ENCODE measurements at regions not wholly inside any gene's neighbourhood (a gene's known extent, or its start where the extent isn't known, plus 50 kb on each side); places are given as distances from the start of the nearest gene placed in this dataset.
"Not testable (repeated sequence)": the region's sequence is repeated elsewhere in the genome, so short reads cannot be mapped to it uniquely, and the experiment has no call there.

- not testable (repeated sequence) for DNase-seq (ENCODE audit: low read depth)
Observed at GRCh38 chr21:13923175-13923574, 287.6 kb downstream of the LIPI start.

- DNase-seq (ENCODE audit: low read depth) = not testable (repeated sequence)
Observed at GRCh38 chr21:13921455-13921854, 289.3 kb downstream of the LIPI start.

DNA sequence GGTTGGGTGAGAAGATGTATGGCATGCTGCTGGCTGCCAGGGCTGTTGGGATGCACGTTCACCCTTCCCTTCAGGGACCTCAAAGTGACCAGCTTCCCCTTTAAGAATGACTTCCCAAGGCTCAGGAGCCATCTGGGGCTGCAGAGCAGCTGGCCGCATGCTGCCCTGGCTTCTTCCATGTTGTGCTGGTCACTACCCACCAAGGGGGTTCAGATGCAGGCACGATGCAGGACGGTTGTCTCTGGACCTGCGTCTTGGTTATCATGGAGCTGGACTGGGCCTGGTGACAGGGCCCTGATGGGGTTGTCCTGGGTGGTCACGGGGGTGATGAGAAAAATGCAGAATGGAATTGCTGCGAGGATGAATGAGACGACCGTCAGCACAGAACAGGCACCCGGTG lies 297.8 kb downstream of the POTED start:
- DNase-seq (ENCODE audit: low read depth) = not testable (repeated sequence)

DNA sequence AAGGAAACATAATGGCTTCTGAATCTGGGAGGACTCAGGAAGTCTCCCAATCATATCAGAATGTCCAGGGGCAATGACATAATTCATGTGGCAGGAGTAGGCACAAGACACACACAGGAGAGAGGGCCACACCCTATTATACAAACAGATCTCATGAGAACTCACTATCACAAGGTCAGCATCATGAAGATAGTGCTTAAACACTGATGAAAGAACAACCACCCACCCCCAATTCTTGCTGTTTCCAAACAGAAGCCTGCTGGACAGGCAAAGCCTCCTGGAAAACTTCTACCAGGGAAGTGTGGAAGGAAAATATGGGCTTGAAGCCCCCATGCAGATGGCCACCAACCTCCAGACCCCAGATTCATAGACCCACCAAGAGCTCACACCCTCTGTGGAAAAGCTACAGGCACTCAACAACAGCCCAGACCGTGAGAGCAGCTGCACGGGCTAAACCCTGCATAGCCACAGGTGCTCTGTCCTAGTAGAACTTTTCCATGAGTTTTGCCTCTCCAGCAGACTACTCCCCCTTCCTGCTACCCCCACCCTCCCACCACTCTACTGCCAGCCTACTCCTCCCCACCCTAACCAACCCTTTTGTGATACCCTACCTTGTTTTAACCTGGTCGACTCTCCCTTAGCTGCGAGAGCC lies 287.1 kb downstream of the POTED start:
- not testable (repeated sequence) for DNase-seq (ENCODE audit: low read depth)

- DNase-seq (ENCODE audit: low read depth) = not testable (repeated sequence)
Observed at GRCh38 chr21:13893617-13894016, 284.0 kb downstream of the POTED start.

DNA sequence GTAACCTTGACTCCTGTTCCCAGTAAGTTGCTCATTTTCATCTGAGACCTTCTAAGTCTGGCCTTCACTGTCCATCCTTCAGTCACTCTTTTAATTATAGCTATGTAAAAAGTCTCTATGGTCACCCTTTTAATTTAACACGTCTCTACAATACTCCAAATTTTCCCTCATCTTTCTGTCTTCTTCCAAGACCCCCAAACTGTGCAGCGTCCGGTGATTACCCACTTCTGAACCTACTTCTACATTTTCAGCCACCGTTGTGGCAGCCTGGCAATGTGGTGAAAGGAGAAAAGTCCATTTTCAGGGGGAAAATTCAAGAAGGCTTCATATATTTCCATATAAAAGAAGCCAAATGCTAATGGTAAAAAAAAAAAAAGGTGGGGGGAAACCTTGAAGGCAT lies 283.4 kb downstream of the POTED start:
- DNase-seq (ENCODE audit: low read depth) = not testable (repeated sequence)

- not testable (repeated sequence) for DNase-seq (ENCODE audit: low read depth)
Observed at GRCh38 chr21:13892146-13892751, 282.7 kb downstream of the POTED start.

DNA sequence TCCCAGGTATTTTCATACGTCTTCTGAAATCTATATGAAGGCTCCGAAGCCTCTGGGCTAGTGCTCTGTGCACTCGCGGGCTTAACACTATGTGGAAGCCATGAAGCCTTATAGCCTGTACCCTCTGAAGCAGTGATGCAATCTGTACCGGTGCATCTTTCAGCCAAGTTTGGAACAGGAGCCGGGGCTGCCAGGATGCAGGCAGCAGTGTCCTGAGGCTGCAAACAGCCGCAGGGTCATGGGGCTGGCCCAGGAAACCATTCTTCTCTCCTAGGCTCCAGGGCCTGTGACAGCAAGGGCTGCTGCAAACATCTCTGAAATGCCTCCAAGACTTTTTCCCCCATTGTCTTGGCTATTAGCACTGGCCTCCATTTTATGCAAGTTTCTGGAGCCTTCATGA lies 279.6 kb downstream of the POTED start:
- DNase-seq (ENCODE audit: low read depth) = not testable (repeated sequence)

- DNase-seq (ENCODE audit: low read depth) = not testable (repeated sequence)
Observed at GRCh38 chr21:13883641-13884395, 274.2 kb downstream of the POTED start.

GRCh38 chr21:13877503-13877902 lies 267.9 kb downstream of the POTED start:
- DNase-seq (ENCODE audit: low read depth) = not testable (repeated sequence)

GRCh38 chr21:13876999-13877398 lies 267.4 kb downstream of the POTED start:
- DNase-seq (ENCODE audit: low read depth) = not testable (repeated sequence)

DNA sequence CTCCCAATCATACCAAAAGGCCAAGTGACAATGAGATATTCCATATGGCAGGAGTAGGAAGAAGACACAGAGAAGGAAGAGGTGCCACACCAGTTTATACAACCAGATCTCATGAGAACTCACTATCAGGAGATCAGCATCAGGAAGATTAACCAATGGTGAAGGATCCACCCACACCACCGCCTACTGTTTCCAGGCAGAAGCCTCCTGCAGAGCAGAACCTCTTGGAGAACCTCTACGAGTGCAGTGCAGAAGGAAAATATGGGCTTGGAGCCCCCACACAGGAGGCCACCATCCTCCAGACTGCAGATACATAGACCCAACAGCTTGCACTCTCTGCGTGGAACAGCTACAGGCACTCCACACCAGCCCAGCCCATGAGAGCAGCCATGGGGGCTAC lies 264.4 kb downstream of the POTED start:
- not testable (repeated sequence) for DNase-seq (ENCODE audit: low read depth)

GRCh38 chr21:13854638-13855037 lies 245.1 kb downstream of the POTED start:
- no peak for DNase-seq (ENCODE audit: low read depth)

- not testable (repeated sequence) for DNase-seq (ENCODE audit: low read depth)
Observed at GRCh38 chr21:13850808-13851207, 241.2 kb downstream of the POTED start.

GRCh38 chr21:13849489-13849888 lies 239.9 kb downstream of the POTED start:
- DNase-seq (ENCODE audit: low read depth) = not testable (repeated sequence)

GRCh38 chr21:13846718-13847117 lies 237.1 kb downstream of the POTED start:
- DNase-seq (ENCODE audit: low read depth) = not testable (repeated sequence)

GRCh38 chr21:13844574-13844973 lies 235.0 kb downstream of the POTED start:
- DNase-seq (ENCODE audit: low read depth) = not testable (repeated sequence)

DNA sequence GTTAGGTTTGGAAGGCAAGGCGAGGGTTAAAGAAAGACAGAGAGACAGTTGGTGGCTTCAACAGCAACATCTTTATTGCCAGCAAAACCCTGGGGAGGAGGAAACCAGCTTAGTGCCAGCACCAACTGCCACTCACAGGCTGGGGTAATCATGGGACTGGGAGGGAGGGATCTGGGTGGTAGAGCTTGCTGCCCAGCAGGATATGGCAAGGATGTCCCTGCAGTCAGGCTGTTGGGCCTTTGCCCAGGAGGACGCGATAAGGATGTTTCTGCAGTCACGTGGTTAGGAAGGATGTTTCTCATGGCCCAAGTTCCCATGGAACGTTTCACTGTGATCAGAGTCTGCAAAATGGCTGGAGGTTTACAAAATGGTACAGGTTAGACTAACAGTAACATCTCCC lies 233.5 kb downstream of the POTED start:
- DNase-seq (ENCODE audit: low read depth) = not testable (repeated sequence)

DNA sequence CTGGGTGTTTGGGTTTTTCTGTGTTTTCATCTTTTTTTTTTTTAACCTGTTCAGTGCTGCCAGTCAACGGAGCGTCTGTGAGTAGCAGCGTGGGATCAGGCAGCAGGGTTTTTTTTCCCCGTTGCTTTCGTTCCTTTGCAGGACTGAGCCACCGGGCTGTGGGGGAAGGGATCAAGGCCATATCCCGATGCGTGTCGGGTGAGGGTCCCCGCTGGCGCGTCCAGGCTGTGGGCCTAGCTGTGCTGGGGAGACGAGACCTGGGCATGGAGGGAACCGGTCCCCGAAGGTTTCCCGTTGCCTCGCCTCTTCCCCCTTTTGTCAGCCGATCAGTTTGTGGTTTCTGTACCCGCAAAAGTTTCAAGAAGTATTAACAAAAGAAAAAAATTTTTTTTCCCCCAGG lies 218.1 kb downstream of the POTED start:
- DNase-seq (ENCODE audit: low read depth) = not testable (repeated sequence)

- DNase-seq (ENCODE audit: low read depth) = no peak
Observed at GRCh38 chr21:13827201-13827600, 217.6 kb downstream of the POTED start.

DNA sequence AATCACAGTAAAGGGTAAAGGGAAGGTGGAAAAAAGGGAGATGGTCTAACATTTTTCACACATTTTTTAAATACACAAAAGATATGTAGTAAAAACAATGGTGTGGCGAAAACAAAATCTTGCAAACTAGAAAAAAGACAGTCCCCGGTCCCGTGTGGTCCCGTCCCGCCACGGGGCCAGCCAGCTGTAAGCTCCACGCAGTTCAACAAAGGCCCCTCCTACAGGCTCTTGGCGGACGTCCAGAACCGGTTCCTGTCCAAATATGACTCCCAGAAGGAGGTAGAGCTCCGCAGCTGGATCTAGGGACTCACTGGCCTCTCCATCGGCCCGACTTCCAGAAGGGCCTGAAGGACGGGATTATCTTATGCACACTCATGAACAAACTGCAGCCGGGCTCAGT lies 216.9 kb downstream of the POTED start:
- not testable (repeated sequence) for DNase-seq (ENCODE audit: low read depth)

DNA sequence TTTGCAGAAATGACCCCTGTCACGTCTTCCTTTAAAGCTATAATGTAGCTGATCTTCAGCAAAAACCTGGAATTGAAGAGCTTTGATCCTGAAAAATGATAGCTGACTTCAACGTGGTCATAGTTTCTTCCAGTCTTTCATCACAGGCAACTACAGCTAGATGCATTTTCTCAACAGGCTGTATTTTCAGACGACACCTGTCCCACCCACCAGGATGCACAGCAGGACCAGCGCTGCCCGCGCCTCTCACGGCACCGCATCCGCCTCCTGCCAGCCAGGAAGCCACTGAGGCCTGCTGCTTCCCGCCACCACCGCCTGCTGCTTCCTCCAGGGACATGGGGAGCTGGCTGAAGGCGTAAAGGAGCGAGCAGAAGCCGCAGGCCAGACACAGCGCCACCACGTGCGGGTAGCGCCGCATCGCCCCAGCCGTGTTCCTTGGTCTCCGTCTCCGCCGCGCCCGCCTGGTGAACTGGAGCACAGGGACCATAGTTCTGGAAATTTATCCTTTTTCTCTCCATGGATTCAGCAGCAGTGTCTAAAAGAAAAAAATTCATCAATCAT lies 215.7 kb downstream of the POTED start:
- DNase-seq (ENCODE audit: low read depth) = not testable (repeated sequence)

Data from T follicular helper cell (primary cell).